ENCODE measurements at regions not wholly inside any gene's neighbourhood (a gene's known extent, or its start where the extent isn't known, plus 50 kb on each side); places are given as distances from the start of the nearest gene placed in this dataset.

- intact Hi-C loops (cut with micrococcal nuclease) = loop anchor here (5.0 kb wide), 2 partner anchors 347 to 1537 kb away; no protein-coding TSS in a partner anchor
- CTCF ChIA-PET (ENCODE audit: low intra/inter-chr PET ratio) = no interaction called here
Measured at GRCh38 chr16:72500545-72500944, 328.6 kb upstream of the PMFBP1 start.

GRCh38 chr16:72493716-72494415 lies 321.9 kb upstream of the PMFBP1 start:
- Histone ChIP-seq H3K4me2 (ENCODE audit: insufficient read depth, low read length) (no peak overlapping the region), H3K27ac (ENCODE audit: extremely low read depth, low read depth, low read length) (no peak overlapping the region), H2AFZ (ENCODE audit: low read depth, low read length) (no peak overlapping the region), H3K27me3 (ENCODE audit: control insufficient read depth in 2 of 2, insufficient read depth in 2 of 2, low read length in 2 of 2) (no peaks in the 10 kb centered on the region), H3K9ac (ENCODE audit: insufficient read depth in 1 of 2, low read depth in 2 of 2, low read length in 2 of 2) (no peak overlapping the region), H3K4me1 (replicated peaks in 1 of 2; ENCODE audit: control insufficient read depth in 2 of 2, insufficient read depth in 2 of 2, low read length in 2 of 2) (no peaks in the 10 kb centered on the region), H3K36me3 (ENCODE audit: control insufficient read depth, insufficient read depth, low read length) (no peaks in the 10 kb centered on the region), H3K9me1 (ENCODE audit: control insufficient read depth, insufficient read depth, low read length) (no peaks in the 10 kb centered on the region), H3K4me3 (no peak overlapping the region), H3K79me2 (ENCODE audit: control insufficient read depth, insufficient read depth, low read length) (no peaks in the 10 kb centered on the region), H3K9me3 (replicated peaks; ENCODE audit: control insufficient read depth, insufficient read depth, low read depth, low read length) (no peaks in the 10 kb centered on the region), H4K20me1 (replicated peaks; ENCODE audit: control insufficient read depth, insufficient read depth, low read length) (no peaks in the 10 kb centered on the region)
- no peak for DNase-seq (ENCODE audit: extremely low read depth in 1 of 4, low spot score in 3 of 4)
- POLR2A ChIA-PET = no interaction called here
- CTCF ChIA-PET (ENCODE audit: low intra/inter-chr PET ratio) = no interaction called here
- in situ Hi-C loops (cut with MboI) = no loop called here
- WGBS (ENCODE audit: insufficient coverage, low coverage, missing lambda C conversion rate) = 34% methylated on average over 9 of the region's 9 CpGs
- ATAC-seq = no peak
- no peak for FAIRE-seq
- no TSS peak for BruUV-seq (replicated peaks)
- intact Hi-C loops (cut with micrococcal nuclease) = no loop called here
- TF ChIP-seq MTA1 (IDR thresholded peaks at IDR 0.05; ENCODE audit: borderline replicate concordance) (no peak), CEBPZ (IDR thresholded peaks at IDR 0.05; ENCODE audit: borderline replicate concordance, low read depth, low read length) (no peak), CHD4 (IDR thresholded peaks at IDR 0.05; ENCODE audit: insufficient read depth, insufficient replicate concordance, low read depth, low read length, poor library complexity, severe bottlenecking) (no peak), RNF219 (CRISPR knock-in tag; IDR thresholded peaks at IDR 0.05) (no peak), ZNF263 (CRISPR knock-in tag; IDR thresholded peaks at IDR 0.05; ENCODE audit: borderline replicate concordance) (no peak), TSC22D4 (tag; IDR thresholded peaks at IDR 0.05) (no peak), FOXA3 (CRISPR knock-in tag; conservative IDR thresholded peaks at IDR 0.05 in 1 of 2, IDR thresholded peaks at IDR 0.05 in 1 of 2) (no peak), ZNF282 (CRISPR knock-in tag; IDR thresholded peaks at IDR 0.05) (no peak), ADNP (tag; IDR thresholded peaks at IDR 0.05) (no peak)

More at GRCh38 chr16:72500545-72500944, 328.6 kb upstream of the PMFBP1 start:
- H3K9ac ChIP-seq (ENCODE audit: insufficient read depth in 1 of 2, low read depth in 2 of 2, low read length in 2 of 2) = no peak overlapping the region
- TF ChIP-seq ZNF584 (CRISPR knock-in tag; IDR thresholded peaks at IDR 0.05; ENCODE audit: low read depth) (no peak), RFX1 (IDR thresholded peaks at IDR 0.05) (peak; percentile 31; the same call in 1 of the 2 replicates)
- H3K36me3 ChIP-seq (ENCODE audit: control insufficient read depth, insufficient read depth, low read length) = no peaks in the 10 kb centered on the region
- H3K79me2 ChIP-seq (ENCODE audit: control insufficient read depth, insufficient read depth, low read length) = no peaks in the 10 kb centered on the region
- no peaks in the 10 kb centered on the region for H3K4me1 ChIP-seq (replicated peaks in 1 of 2; ENCODE audit: control insufficient read depth in 2 of 2, insufficient read depth in 2 of 2, low read length in 2 of 2)
- no peaks in the 10 kb centered on the region for H3K9me1 ChIP-seq (ENCODE audit: control insufficient read depth, insufficient read depth, low read length)
- POLR2A ChIA-PET = no interaction called here
- no peak overlapping the region for H3K4me2 ChIP-seq (ENCODE audit: insufficient read depth, low read length)
- no peak for DNase-seq (ENCODE audit: extremely low read depth in 1 of 4, low spot score in 3 of 4)
- no peaks in the 10 kb centered on the region for H3K9me3 ChIP-seq (replicated peaks; ENCODE audit: control insufficient read depth, insufficient read depth, low read depth, low read length)
- in situ Hi-C loops (cut with MboI) = no loop called here
- no peak for FAIRE-seq
- H3K27ac ChIP-seq (ENCODE audit: extremely low read depth, low read depth, low read length) = no peak overlapping the region
- ATAC-seq = no peak
- no peaks in the 10 kb centered on the region for H4K20me1 ChIP-seq (replicated peaks; ENCODE audit: control insufficient read depth, insufficient read depth, low read length)
- no peak overlapping the region for H2AFZ ChIP-seq (ENCODE audit: low read depth, low read length)
- 54% methylated on average over 5 of the region's 5 CpGs for WGBS (ENCODE audit: insufficient coverage, low coverage, missing lambda C conversion rate)
- no peaks in the 10 kb centered on the region for H3K27me3 ChIP-seq (ENCODE audit: control insufficient read depth in 2 of 2, insufficient read depth in 2 of 2, low read length in 2 of 2)
- no TSS peak for BruUV-seq (replicated peaks)
- no peak overlapping the region for H3K4me3 ChIP-seq

All from K562 (cell line).